Daoy (cell line): ENCODE measurements at regions not wholly inside any gene's neighbourhood (a gene's known extent, or its start where the extent isn't known, plus 50 kb on each side); places are given as distances from the start of the nearest gene placed in this dataset.

Experiments used
- DNase-seq: peaks from one replicate; pipeline ENCODE4 v3.0.0-alpha.2; 2015; ENCODE audit warnings: low read depth

- DNase-seq = no peak
Measured at GRCh38 chr2:129724021-129724757, 255.3 kb upstream of the RAB6C start.

GRCh38 chr2:129726216-129726615 lies 253.2 kb upstream of the RAB6C start:
- no peak for DNase-seq

- no peak for DNase-seq
Measured at GRCh38 chr2:129727286-129727685, 252.2 kb upstream of the RAB6C start.

GRCh38 chr2:129728035-129728972 lies 251.2 kb upstream of the RAB6C start:
- DNase-seq = no peak

GRCh38 chr2:129729011-129729410 lies 250.5 kb upstream of the RAB6C start:
- no peak for DNase-seq

- DNase-seq = no peak
Measured at GRCh38 chr2:129729646-129730045, 249.8 kb upstream of the RAB6C start.

- no peak for DNase-seq
Measured at GRCh38 chr2:129730979-129731378, 248.5 kb upstream of the RAB6C start.

- no peak for DNase-seq
Measured at GRCh38 chr2:129731907-129732629, 247.4 kb upstream of the RAB6C start.

- no peak for DNase-seq
Measured at GRCh38 chr2:129732630-129733026, 246.8 kb upstream of the RAB6C start.

GRCh38 chr2:129733041-129733440 lies 246.4 kb upstream of the RAB6C start:
- DNase-seq = no peak

- DNase-seq = no peak
Measured at GRCh38 chr2:129733579-129733978, 245.9 kb upstream of the RAB6C start.

- no peak for DNase-seq
Measured at GRCh38 chr2:129734343-129735034, 245.0 kb upstream of the RAB6C start.

- no peak for DNase-seq
Measured at GRCh38 chr2:129735576-129735975, 243.9 kb upstream of the RAB6C start.

GRCh38 chr2:129737660-129738527 lies 241.6 kb upstream of the RAB6C start:
- DNase-seq = no peak

- no peak for DNase-seq
Measured at GRCh38 chr2:129738799-129739198, 240.7 kb upstream of the RAB6C start.

- DNase-seq = no peak
Measured at GRCh38 chr2:129740504-129740903, 239.0 kb upstream of the RAB6C start.

- DNase-seq = no peak
Measured at GRCh38 chr2:129741165-129741564, 238.3 kb upstream of the RAB6C start.

- DNase-seq = no peak
Measured at GRCh38 chr2:129741623-129742022, 237.8 kb upstream of the RAB6C start.

- no peak for DNase-seq
Measured at GRCh38 chr2:129742415-129743180, 236.9 kb upstream of the RAB6C start.

- DNase-seq = no peak
Measured at GRCh38 chr2:129744141-129744540, 235.3 kb upstream of the RAB6C start.
